ENCODE measurements at regions not wholly inside any gene's neighbourhood (a gene's known extent, or its start where the extent isn't known, plus 50 kb on each side); places are given as distances from the start of the nearest gene placed in this dataset.

DNA sequence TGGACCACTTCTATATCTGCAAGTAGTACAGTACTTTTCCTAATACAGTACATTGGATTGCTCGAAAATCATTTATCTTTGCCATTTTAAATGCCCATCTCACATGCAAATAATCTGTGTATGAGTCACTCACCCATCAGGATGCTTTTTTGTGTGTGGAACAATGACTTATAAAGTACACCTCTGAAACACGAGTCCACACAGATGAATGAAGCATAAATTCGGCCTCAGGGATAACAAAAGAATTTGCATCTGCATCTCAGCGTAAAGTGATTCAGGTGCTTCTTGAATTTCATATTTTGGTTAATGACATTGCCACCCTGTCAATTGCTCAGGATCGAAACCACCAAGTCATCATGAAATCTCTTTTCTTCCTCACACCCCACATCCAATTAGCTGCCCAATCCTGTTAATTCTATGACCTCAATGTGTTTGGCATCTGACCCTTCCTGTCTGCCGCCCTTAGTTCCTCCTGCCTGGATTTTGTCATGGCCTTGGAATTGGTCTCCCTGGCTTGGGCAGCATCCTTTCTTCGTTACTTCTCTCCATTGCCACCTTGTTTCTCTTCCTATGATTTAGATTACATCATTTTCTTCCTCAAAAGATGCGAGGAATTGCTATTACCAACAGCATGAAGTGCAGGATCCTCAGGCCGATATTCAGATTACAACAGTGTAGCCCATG lies 161.6 kb upstream of the MID1 start:
- no peaks in the 10 kb centered on the region for H3K36me3 ChIP-seq (ENCODE audit: control insufficient read depth, low read depth, low read length)
- H3K4me1 ChIP-seq (ENCODE audit: control insufficient read depth, low read depth, low read length): no peaks in the 10 kb centered on the region

GRCh38 chrX:10783451-10783995 lies 163.1 kb upstream of the MID1 start:
- Histone ChIP-seq H3K9ac (ENCODE audit: low read length) (no peak overlapping the region), H3K9me3 (ENCODE audit: control insufficient read depth, low read depth, low read length) (no peaks in the 10 kb centered on the region), H3K4me1 (ENCODE audit: control insufficient read depth, low read depth, low read length) (no peaks in the 10 kb centered on the region), H3K27ac (ENCODE audit: low read length) (no peak overlapping the region), H3K36me3 (ENCODE audit: control insufficient read depth, low read depth, low read length) (no peaks in the 10 kb centered on the region), H3K4me3 (ENCODE audit: low read length) (no peak overlapping the region), H3K27me3 (ENCODE audit: control insufficient read depth, insufficient read depth, low read length) (no peaks in the 10 kb centered on the region)

More for the DNA sequence above, 161.6 kb upstream of the MID1 start:
- Histone ChIP-seq H3K9me3 (ENCODE audit: control insufficient read depth, low read depth, low read length) (no peaks in the 10 kb centered on the region), H3K27ac (ENCODE audit: low read length) (no peak overlapping the region), H3K27me3 (ENCODE audit: control insufficient read depth, insufficient read depth, low read length) (no peaks in the 10 kb centered on the region), H3K4me3 (ENCODE audit: low read length) (no peak overlapping the region), H3K9ac (ENCODE audit: low read length) (no peak overlapping the region)

- Histone ChIP-seq H3K27ac (ENCODE audit: low read length) (no peak overlapping the region), H3K27me3 (ENCODE audit: control insufficient read depth, insufficient read depth, low read length) (no peaks in the 10 kb centered on the region), H3K4me1 (ENCODE audit: control insufficient read depth, low read depth, low read length) (no peaks in the 10 kb centered on the region), H3K4me3 (ENCODE audit: low read length) (no peak overlapping the region), H3K9ac (ENCODE audit: low read length) (no peak overlapping the region), H3K36me3 (ENCODE audit: control insufficient read depth, low read depth, low read length) (no peaks in the 10 kb centered on the region), H3K9me3 (ENCODE audit: control insufficient read depth, low read depth, low read length) (no peaks in the 10 kb centered on the region)
These were observed 166.9 kb upstream of the MID1 start for GRCh38 chrX:10787264-10787663.

- Histone ChIP-seq H3K9me3 (ENCODE audit: control insufficient read depth, low read depth, low read length) (no peaks in the 10 kb centered on the region), H3K4me1 (ENCODE audit: control insufficient read depth, low read depth, low read length) (no peaks in the 10 kb centered on the region), H3K27ac (ENCODE audit: low read length) (no peak overlapping the region), H3K27me3 (ENCODE audit: control insufficient read depth, insufficient read depth, low read length) (no peaks in the 10 kb centered on the region), H3K36me3 (ENCODE audit: control insufficient read depth, low read depth, low read length) (no peaks in the 10 kb centered on the region), H3K9ac (ENCODE audit: low read length) (no peak overlapping the region), H3K4me3 (ENCODE audit: low read length) (no peak overlapping the region)
These were observed 173.8 kb upstream of the MID1 start for GRCh38 chrX:10794203-10794630.

GRCh38 chrX:10795721-10796120 lies 175.3 kb upstream of the MID1 start:
- H3K27ac ChIP-seq (ENCODE audit: low read length): no peak overlapping the region
- no peaks in the 10 kb centered on the region for H3K36me3 ChIP-seq (ENCODE audit: control insufficient read depth, low read depth, low read length)
- no peak overlapping the region for H3K9ac ChIP-seq (ENCODE audit: low read length)
- H3K4me1 ChIP-seq (ENCODE audit: control insufficient read depth, low read depth, low read length): no peaks in the 10 kb centered on the region
- no peaks in the 10 kb centered on the region for H3K9me3 ChIP-seq (ENCODE audit: control insufficient read depth, low read depth, low read length)
- no peaks in the 10 kb centered on the region for H3K27me3 ChIP-seq (ENCODE audit: control insufficient read depth, insufficient read depth, low read length)
- H3K4me3 ChIP-seq (ENCODE audit: low read length): no peak overlapping the region

- Histone ChIP-seq H3K4me3 (ENCODE audit: low read length) (no peak overlapping the region), H3K9ac (ENCODE audit: low read length) (no peak overlapping the region), H3K27ac (ENCODE audit: low read length) (no peak overlapping the region), H3K9me3 (ENCODE audit: control insufficient read depth, low read depth, low read length) (no peaks in the 10 kb centered on the region), H3K36me3 (ENCODE audit: control insufficient read depth, low read depth, low read length) (no peaks in the 10 kb centered on the region), H3K27me3 (ENCODE audit: control insufficient read depth, insufficient read depth, low read length) (no peaks in the 10 kb centered on the region), H3K4me1 (ENCODE audit: control insufficient read depth, low read depth, low read length) (no peaks in the 10 kb centered on the region)
These were observed 177.1 kb upstream of the MID1 start for GRCh38 chrX:10797466-10797865.

GRCh38 chrX:10798041-10798440 lies 177.7 kb upstream of the MID1 start:
- Histone ChIP-seq H3K27me3 (ENCODE audit: control insufficient read depth, insufficient read depth, low read length) (no peaks in the 10 kb centered on the region), H3K27ac (ENCODE audit: low read length) (no peak overlapping the region), H3K36me3 (ENCODE audit: control insufficient read depth, low read depth, low read length) (no peaks in the 10 kb centered on the region), H3K4me1 (ENCODE audit: control insufficient read depth, low read depth, low read length) (no peaks in the 10 kb centered on the region), H3K4me3 (ENCODE audit: low read length) (no peak overlapping the region), H3K9me3 (ENCODE audit: control insufficient read depth, low read depth, low read length) (no peaks in the 10 kb centered on the region), H3K9ac (ENCODE audit: low read length) (no peak overlapping the region)

GRCh38 chrX:10800796-10801195 lies 180.4 kb upstream of the MID1 start:
- Histone ChIP-seq H3K27ac (ENCODE audit: low read length) (no peak overlapping the region), H3K9ac (ENCODE audit: low read length) (no peak overlapping the region), H3K4me1 (ENCODE audit: control insufficient read depth, low read depth, low read length) (no peaks in the 10 kb centered on the region), H3K27me3 (ENCODE audit: control insufficient read depth, insufficient read depth, low read length) (no peaks in the 10 kb centered on the region), H3K4me3 (ENCODE audit: low read length) (no peak overlapping the region), H3K36me3 (ENCODE audit: control insufficient read depth, low read depth, low read length) (no peaks in the 10 kb centered on the region), H3K9me3 (ENCODE audit: control insufficient read depth, low read depth, low read length) (no peaks in the 10 kb centered on the region)

GRCh38 chrX:10811111-10811510 lies 190.7 kb upstream of the MID1 start:
- H3K27ac ChIP-seq (ENCODE audit: low read length): no peak overlapping the region
- no peak overlapping the region for H3K9ac ChIP-seq (ENCODE audit: low read length)
- no peaks in the 10 kb centered on the region for H3K36me3 ChIP-seq (ENCODE audit: control insufficient read depth, low read depth, low read length)
- no peaks in the 10 kb centered on the region for H3K9me3 ChIP-seq (ENCODE audit: control insufficient read depth, low read depth, low read length)
- no peaks in the 10 kb centered on the region for H3K27me3 ChIP-seq (ENCODE audit: control insufficient read depth, insufficient read depth, low read length)
- no peak overlapping the region for H3K4me3 ChIP-seq (ENCODE audit: low read length)
- no peaks in the 10 kb centered on the region for H3K4me1 ChIP-seq (ENCODE audit: control insufficient read depth, low read depth, low read length)

DNA sequence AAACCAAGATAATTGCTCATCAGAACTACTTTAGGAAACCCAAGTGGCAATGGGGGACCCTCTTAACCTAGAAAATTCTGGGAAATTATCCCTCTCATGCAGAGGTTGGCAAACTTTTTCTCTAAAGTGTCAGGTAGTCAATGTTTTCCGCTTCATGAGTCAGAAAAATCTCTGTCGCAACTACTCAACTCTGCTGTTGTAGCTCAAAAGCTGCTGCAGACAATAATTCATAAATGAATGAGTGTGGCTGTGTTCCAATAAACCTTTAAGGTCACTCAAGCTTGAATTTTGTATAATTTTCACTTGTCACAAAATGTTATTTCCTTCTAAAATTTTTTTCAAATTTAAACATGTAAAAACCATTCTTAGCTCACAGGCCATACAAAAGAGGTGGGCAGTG lies 193.4 kb upstream of the MID1 start:
- H3K4me1 ChIP-seq (ENCODE audit: control insufficient read depth, low read depth, low read length): no peaks in the 10 kb centered on the region
- no peaks in the 10 kb centered on the region for H3K36me3 ChIP-seq (ENCODE audit: control insufficient read depth, low read depth, low read length)
- no peak overlapping the region for H3K9ac ChIP-seq (ENCODE audit: low read length)
- H3K9me3 ChIP-seq (ENCODE audit: control insufficient read depth, low read depth, low read length): no peaks in the 10 kb centered on the region
- no peak overlapping the region for H3K27ac ChIP-seq (ENCODE audit: low read length)
- no peaks in the 10 kb centered on the region for H3K27me3 ChIP-seq (ENCODE audit: control insufficient read depth, insufficient read depth, low read length)
- H3K4me3 ChIP-seq (ENCODE audit: low read length): no peak overlapping the region

DNA sequence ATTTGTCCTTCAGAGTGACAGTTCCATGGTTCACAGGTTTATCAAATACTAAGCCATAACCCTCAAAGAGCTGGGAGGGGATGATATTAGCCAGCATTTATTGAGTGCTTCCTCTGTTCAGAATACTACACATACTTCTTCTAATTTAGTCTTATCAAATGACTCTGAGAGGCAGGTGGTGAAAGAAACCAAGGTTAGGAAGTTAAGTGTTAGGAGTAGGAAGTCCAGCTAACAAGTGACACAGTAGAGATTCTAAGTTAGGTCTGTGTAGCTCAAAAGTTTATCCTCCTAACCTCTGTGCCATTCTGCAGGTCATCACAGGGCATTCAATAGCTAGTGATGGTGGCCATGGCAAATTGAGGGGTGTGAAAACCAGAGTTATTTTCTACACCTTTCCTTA lies 198.3 kb upstream of the MID1 start:
- Histone ChIP-seq H3K27me3 (ENCODE audit: control insufficient read depth, insufficient read depth, low read length) (no peaks in the 10 kb centered on the region), H3K27ac (ENCODE audit: low read length) (no peak overlapping the region), H3K9me3 (ENCODE audit: control insufficient read depth, low read depth, low read length) (no peaks in the 10 kb centered on the region), H3K9ac (ENCODE audit: low read length) (no peak overlapping the region), H3K4me3 (ENCODE audit: low read length) (no peak overlapping the region), H3K4me1 (ENCODE audit: control insufficient read depth, low read depth, low read length) (no peaks in the 10 kb centered on the region), H3K36me3 (ENCODE audit: control insufficient read depth, low read depth, low read length) (no peaks in the 10 kb centered on the region)

GRCh38 chrX:10819973-10820372 lies 199.6 kb upstream of the MID1 start:
- H3K27me3 ChIP-seq (ENCODE audit: control insufficient read depth, insufficient read depth, low read length): no peaks in the 10 kb centered on the region
- no peak overlapping the region for H3K9ac ChIP-seq (ENCODE audit: low read length)

More at GRCh38 chrX:10819973-10820372, 199.6 kb upstream of the MID1 start:
- H3K27ac ChIP-seq (ENCODE audit: low read length): no peak overlapping the region
- no peak overlapping the region for H3K4me3 ChIP-seq (ENCODE audit: low read length)
- H3K4me1 ChIP-seq (ENCODE audit: control insufficient read depth, low read depth, low read length): no peaks in the 10 kb centered on the region
- no peaks in the 10 kb centered on the region for H3K36me3 ChIP-seq (ENCODE audit: control insufficient read depth, low read depth, low read length)
- H3K9me3 ChIP-seq (ENCODE audit: control insufficient read depth, low read depth, low read length): no peaks in the 10 kb centered on the region

Data from iPS-18a (cell line).